Endothelial cell of hepatic sinusoid (primary cell): ENCODE measurements at regions not wholly inside any gene's neighbourhood (a gene's known extent, or its start where the extent isn't known, plus 50 kb on each side); places are given as distances from the start of the nearest gene placed in this dataset.
"Not testable (repeated sequence)": the region's sequence is repeated elsewhere in the genome, so short reads cannot be mapped to it uniquely, and the experiment has no call there.

Source experiments
- in situ Hi-C: cut with HindIII; loops from 2 replicates; pipeline ENCODE4 v1.10.0; 2017; ENCODE audit warnings: low sequenced_read_pairs

DNA sequence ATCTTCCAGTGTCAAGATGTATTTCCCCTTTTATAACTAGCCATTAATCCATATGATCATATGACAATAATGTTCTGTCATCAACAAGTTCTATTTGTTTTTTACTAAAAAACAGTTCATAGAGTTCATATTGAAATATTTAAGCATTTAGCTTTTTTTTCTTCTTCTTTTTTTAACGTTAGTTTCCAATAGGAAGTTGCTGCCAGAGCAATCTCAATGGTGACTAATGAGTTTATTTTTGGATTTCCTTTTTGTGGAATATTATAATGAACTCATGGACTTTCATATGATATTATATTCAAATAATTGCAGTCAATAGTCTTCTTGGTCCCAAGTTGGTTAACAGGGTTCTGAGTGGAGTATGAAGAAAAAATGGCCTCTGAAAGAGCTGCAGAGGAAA, 343.3 kb downstream of the BCKDHB start:
- in situ Hi-C loops = no loop called here

DNA sequence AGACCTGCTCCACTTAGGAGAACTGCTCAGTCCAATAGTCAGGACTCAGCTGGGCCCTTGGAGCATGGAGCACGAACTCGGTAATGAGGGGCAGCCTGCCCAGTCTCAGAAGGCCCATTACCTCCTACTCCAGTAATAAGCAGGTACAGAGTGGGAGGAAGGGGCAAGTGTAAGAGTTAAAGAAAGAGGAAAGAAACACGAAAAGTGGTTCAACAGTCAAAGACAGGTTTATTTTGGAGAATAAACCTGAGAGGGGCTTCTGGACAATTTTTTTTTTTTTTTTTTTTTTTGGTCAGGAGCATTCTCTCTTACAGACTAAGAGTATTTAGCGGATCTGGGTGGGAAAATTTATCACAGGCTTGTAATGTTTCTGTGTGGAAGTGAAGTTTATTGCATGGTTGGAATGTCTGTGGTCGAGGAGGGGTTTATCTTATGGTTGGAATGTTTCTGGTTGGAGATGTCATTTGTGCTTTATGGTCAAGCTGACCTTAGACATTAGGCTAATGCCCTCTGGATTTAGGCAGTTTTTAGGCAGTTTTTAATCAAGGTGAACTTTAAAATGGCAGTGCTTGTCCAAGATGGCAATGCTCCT, 340.1 kb downstream of the BCKDHB start:
- in situ Hi-C loops = no loop called here

DNA sequence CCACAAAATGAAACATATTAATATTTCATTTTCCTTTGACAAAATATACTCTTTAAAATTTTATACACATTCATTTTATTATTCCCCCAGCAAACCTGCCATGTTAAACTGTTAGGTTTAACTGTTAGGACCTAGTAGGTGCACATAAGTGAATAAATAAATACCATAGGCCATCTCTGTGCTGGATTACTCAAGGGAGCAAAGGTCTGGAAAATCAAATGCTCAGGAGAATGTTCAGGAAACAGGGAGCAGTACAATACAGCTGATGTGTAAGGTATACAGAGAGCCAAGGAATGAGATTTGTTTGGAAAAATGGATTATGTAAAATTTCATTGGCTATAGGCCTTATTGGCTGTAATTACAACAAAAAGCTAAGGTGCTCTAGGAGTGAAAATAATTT, 339.3 kb downstream of the BCKDHB start:
- in situ Hi-C loops = no loop called here

DNA sequence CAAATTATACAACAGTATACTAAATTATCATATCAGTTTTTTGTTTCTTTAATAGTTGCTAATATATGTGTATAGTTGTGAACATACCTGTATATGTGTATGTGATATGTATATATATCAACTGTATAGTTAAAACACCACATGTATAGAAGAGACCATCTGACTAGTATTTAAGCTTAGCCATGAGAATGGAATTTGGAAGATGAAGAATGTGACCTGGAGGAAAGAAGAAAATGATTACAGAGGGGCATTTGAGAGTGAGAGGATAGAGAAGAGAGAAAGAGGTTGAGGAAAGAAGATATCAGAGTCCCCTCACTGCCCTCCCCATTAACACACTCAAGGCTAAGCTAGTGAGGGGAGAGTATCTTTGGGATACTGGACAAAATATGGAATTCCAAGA, 335.9 kb downstream of the BCKDHB start:
- in situ Hi-C loops = no loop called here

DNA sequence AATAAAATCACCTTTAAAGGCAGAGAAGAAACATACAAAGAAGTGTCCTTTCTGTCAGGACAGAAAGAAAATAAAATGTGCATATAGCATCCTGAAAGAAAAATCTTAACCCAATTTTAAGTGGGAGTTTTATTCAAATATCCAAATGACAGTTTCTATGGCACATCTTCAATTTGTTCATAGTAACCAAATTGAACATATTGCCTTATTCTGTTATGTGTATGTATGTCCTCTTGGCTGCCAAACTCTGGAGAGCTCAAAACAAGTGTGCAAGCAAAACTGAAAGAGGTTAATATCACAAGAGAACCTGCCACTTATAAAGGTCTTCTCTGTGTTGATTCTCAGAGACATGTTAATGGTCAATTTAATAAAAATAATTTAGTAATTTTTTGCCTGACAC, 334.7 kb downstream of the BCKDHB start:
- in situ Hi-C loops = no loop called here

DNA sequence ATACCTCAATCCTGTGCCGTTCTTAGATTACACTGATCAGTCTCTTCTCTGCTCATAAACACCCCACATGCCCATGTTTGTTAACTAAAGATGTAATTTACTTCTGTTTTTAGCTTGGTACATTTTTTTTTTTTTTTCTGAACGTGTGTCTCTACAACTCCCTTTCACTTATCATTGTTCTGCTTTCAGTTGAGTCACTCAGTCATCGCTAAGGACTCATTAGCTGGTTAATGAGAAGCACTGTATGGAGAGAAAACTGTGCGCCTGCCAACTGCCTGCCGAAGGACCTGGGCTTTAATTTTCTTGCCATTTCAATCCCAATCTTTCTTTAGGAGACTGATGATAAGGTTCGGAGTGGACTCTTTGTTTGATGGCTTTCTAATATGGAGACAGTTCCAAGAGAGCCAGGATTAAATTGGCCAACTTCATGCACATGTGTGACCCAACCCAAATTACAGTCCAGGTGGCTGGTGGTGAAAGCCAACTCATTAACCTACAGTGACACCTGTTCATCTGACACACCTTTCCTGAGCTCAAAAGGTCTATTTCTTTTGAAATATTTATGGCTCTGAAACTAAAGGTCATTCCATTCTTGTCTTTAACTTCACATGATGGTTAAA, 334.1 kb downstream of the BCKDHB start:
- in situ Hi-C loops = no loop called here

DNA sequence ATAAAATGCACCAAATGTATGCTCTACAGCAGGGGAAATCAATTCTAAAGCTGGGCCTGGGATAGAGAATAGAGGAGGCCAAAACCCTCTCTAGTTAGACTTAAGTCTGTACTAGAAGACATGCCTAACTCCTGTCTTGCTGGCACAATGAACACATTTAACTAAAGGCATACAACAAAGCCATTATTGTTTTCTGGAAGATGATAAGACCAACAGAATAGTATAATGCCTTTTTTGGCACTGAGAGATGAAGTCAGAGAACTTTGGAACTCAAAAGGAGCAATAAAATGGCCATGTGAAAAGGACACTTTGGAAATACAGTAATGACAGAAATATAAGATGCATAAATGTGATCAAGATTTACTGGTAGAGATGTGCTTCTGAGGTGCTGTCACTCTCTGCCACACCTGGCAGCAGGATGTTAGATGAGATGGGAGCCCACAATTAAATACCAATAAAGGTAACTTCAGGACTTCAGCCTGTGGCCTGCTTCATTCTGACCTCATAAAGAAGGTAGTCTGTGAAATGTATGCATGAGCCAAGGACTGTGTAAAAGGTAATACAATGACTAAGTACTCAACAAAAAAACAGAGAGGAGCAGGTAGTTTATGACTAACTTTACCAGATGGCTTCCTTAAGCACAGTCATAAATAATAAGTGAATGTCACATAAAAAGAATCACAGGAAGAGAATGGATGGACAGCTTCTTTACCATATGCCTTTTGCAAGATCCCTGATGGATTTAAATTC, 333.4 kb downstream of the BCKDHB start:
- in situ Hi-C loops = no loop called here

DNA sequence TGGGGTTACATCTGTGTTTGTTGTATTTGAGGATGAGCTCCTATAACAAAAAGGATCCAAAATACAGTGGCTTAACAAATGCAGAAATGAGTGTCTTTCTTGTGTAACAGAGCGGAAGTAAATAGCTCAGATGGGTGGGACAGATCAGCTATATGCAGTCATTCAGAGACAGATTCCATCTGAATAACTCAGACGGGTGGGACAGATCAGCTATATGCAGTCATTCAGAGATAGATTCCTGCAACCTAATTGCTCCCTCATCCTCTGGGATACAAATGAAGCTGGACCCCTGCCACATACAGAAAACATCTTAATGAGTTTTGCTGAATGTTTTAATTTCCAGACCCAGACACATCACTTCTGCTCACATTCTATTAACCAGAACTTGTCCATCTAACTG, 332.3 kb downstream of the BCKDHB start:
- in situ Hi-C loops = no loop called here

DNA sequence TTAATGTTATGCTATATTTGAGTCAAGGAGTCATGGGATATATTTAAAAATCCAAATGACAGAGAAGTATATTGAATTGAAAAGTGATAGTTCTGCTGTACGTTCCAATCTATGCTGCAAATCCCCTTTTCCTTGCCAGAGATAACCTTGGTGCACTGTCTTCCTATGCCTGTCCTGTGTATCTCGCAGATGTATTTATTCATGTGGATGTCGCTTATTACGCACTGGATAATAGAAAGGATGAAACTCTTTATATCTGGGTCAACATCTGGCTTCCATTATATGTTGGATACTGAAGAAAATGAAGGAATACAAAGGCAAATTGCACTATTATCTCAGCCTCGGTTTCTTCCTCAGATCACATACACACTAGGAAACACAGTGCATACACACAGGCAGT, 331.3 kb downstream of the BCKDHB start:
- in situ Hi-C loops = no loop called here

DNA sequence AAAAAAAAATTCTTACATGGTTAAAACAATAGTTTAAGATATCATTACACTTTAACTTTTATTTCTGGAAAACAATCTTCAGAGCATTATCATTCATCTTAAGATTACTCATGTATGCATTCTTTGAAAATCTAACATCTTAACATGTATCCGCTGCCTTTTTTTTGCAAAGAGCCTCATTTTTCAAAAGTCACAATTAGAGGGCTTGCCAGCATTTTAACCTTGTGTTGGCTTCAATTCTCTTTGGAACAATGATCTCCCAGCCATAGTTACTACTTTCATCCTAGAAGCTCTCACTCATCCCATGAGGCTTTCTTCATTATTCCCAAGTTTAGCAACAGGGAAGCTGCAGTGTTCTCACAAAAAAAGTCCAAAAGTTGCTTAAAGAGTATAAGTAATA, 330.8 kb downstream of the BCKDHB start:
- in situ Hi-C loops = no loop called here

DNA sequence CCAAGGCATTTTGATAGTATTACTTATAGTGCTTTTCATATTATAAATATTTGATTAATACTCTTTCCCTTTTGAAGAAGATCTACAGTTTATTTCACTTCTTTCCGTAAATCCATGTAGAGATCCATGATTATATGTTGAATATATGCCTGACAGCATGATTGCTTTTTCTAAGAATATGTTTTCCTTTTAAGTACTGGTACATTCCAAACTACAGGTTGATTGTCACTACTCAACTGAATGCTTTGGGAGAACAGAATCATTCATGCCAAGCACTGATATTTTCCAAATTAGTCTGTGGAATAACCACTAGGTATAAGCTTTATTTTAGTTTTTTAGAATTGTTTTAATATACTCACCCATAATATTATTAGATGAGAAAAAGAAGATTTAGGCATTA, 330.2 kb downstream of the BCKDHB start:
- in situ Hi-C loops = no loop called here

DNA sequence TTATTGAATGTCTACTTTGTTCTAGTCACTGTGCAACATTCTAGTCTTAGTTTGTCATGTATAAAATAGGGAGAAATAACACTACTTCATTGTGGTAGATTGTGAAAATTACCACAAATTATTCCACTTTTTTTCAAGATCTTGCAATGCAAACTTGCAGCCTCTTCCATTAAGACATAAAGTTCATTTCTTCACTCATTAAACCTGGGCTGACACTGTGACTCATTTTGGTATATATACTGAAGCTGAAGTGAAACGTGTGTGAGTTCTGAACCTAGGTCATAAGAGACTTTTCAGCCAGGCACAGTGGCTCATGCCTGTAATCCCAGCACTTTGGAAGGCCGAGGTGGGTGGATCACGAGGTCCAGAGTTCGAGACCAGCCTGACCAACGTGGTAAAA, 329.0 kb downstream of the BCKDHB start:
- in situ Hi-C loops = no loop called here

DNA sequence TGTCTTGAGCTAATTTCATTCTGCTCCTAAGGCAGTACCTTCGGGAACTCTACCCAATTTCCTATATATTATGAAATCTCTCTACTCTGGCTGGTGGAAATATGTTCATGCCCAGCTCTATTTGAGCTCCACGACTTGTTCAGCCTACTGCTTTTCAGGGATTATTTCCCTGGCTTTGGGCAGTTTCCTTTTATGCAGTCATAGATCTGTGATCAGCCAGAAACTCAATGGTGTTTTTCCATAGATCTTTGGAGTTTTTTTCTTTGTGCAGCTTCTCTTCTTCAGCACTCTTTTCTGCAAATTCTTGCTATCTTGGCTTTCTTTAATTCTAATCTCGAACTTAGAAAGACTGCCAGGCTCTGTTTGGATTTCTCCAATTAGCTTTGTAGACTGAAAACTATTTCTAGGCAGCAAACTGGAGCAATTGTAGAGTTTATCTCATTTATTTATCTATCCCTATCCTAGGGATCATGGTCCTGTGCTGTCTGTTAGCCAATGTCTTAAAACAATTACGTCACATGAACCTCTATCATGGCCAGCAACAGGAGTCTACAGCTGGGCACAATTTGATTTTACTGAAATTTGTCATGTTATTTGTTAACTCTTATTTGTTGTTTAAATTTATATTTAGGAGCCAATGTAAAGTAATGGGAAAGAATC, 328.4 kb downstream of the BCKDHB start:
- in situ Hi-C loops = no loop called here

DNA sequence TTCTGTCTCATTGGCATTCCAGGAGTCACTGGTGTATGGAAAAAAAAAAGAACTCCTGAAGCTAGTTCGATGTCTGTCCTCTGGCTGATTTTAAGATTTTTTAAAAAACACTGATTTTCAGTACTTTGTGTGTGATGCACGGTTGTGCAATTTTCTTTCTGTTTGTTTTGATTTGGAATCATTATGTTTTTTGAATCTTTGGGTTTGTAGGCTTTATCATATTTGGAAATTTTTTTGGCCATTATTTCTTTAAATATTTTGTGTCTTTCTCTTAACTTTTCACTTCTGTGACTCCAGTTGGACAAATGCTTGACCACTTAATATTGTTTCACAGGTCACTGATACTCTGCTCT, 327.2 kb downstream of the BCKDHB start:
- in situ Hi-C loops = no loop called here

DNA sequence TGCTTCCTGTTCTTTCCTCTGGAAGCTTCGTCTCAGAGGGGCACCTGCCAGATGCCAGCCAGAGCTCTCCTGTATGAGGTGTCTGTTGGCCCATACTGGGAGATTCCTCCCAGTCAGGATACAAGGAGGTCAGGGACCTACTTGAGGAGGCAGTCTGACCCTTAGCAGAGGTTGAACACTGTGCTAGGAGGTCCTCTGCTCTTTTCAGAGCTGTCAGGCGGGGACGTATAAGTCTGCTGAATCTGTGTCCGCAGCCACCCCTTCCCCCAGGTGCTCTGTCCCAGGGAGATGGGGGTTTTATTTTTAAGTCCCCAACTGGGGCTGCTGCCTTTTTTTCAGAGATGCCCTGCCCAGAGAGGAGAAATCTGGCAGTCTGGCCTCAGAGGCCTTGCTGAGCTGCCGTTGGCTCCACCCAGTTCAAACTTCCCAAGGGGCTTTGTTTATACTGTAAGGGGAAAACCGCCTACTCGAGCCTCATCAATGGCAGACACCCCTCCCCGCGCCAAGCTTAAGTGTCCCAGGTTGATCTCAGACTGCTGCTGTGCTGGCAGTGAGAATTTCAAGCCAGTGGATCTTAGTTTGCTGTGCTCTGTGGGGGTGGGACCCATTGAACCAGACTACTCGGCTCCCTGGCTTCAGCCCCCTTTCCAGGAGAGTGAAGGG, 326.7 kb downstream of the BCKDHB start:
- in situ Hi-C loops = no loop called here

DNA sequence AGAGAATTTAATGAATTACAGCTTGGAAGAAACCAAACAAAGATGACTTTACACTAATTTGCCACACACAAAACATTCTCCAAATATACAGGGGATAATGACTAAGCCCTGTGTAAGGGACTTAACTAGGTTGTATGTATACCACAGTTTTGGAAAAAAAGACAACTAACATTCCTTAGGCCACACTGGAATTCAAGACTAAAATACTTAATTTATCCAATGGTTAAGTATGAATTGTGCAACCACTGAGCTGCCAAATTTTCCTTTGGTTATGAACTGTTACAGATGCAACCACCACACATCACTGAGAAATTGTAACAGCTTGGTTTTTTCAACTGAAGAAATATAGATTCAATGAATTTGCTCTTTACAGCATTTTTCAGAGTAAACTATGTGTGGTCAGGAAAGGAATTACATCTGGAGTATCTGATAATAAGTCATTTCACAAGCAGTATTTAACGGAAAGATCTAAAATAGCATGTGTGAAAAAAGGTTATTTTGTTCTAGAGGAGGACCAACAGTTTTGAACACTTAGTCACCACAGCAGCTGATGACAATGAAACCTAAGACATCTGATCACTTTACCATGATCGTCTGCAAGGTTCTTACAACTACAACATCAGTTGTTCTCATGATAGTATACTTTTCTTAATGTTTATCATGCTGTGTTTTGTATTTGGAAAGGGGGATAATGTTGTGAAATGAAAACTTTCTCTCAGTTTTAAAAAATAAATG, 318.8 kb downstream of the BCKDHB start:
- in situ Hi-C loops = no loop called here

DNA sequence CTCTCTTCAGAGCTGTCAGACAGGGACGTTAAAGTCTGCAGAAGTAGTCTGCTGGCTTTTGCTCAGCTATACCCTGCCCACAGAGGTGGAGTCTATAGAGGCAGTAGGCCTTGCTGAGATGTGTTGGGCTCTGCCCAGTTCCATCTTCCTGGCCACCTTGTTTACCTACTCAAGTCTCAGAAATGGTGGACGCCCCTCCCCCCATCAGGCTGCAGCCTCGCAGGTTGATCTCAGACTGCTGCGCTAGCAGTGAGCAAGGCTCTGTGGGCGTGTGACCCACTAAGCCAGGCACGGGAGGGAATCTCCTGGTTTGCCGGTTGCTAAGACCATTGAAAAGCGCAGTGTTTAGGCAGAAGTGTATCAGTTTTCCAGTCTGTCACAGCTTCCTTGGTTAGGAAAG, 305.0 kb downstream of the BCKDHB start:
- in situ Hi-C loops = no loop called here

DNA sequence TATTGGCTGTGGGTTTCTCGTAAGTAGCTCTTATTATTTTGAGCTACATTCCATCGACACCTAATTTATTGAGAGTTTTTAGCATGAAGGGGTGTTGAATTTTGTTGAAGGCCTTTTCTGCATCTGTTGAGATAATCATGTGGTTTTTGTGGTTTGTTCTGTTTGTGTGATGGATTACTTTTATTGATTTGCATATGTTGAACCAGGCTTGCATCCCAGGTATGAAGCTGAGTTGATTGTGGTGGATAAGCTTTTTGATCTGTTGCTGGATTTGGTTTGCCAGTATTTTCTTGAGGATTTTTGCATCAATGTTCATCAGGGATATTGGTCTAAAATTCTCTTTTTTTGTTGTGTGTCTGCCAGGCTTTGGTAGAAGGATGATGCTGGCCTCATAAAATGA, 301.5 kb downstream of the BCKDHB start:
- in situ Hi-C loops = not testable (repeated sequence)

DNA sequence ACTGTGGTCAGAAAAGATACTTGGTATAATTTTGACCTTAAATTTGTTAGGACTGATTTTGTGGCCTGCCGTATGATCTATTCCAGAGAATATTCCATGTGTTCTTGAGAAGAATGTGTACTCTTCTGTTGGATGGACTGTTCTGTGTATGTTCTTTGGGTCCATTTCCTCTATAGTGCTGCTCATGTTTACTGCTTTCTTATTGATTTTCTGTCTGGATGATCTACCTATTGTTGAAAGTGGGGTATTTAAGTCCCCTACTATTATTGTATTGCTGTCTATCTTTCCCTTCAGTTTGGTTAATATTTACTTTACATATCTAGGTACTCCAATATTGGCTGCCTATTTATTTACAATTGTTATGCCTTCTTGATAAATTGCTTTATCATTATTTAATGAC, 298.4 kb downstream of the BCKDHB start:
- in situ Hi-C loops = no loop called here

DNA sequence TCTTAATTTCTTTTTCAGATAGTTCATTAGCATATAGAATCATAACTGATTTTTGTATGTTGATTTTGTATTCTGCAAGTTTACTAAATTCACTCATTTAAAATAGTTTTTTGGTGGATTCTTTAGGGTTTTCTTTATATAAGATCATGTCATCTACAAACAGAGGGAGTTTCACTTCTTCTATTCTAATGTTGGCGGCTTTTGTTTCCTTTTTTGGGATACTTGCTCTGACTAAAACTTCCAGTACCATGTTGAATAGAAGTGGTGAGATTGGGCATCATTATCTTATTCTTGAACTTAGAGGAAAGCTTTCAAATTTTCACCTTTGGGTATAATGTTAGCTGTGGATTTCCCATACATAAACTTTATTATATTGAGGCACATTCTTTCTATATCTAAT, 296.9 kb downstream of the BCKDHB start:
- in situ Hi-C loops = no loop called here

DNA sequence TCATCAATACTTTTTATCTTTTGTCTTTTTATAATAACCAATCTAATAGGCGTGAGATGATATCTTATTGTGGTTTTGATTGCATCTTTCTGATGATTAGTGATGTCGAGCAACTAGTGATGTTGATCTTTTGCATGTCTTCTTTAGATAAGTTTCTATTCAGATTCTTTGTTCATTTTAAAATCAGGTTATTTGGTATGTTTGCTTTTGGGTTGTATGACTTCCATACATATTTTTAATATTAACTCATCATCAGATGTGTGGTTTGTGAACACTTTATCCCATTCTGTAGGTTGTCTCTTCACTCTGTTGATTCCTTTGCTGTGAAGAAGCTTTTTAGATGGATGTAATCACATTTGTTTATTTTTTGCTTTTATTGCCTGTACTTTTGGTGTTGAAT, 295.8 kb downstream of the BCKDHB start:
- in situ Hi-C loops = no loop called here
